ENCODE measurements at regions not wholly inside any gene's neighbourhood (a gene's known extent, or its start where the extent isn't known, plus 50 kb on each side); places are given as distances from the start of the nearest gene placed in this dataset.

GRCh38 chr2:228543117-228543516, 361.6 kb upstream of the SPHKAP start:
- no peaks in the 10 kb centered on the region for H3K36me3 ChIP-seq (replicated peaks in 1 of 2)
- intact Hi-C loops (cut with DNase I): no loop called here

GRCh38 chr2:228542277-228542676, 360.8 kb upstream of the SPHKAP start:
- intact Hi-C loops (cut with DNase I): no loop called here
- WGBS, 4 donors: 83 to 94% (median 87%) methylated on average over 4 of the region's 4 CpGs
- no peak overlapping the region for H3K27ac ChIP-seq
- H3K4me3 ChIP-seq: no peak overlapping the region
- H3K27me3 ChIP-seq: no peaks in the 10 kb centered on the region
- H3K9me3 ChIP-seq (replicated peaks in 1 of 3): no peaks in the 10 kb centered on the region
- H3K36me3 ChIP-seq (replicated peaks in 1 of 2): no peaks in the 10 kb centered on the region
- no peak for DNase-seq
- TF ChIP-seq CTCF (IDR thresholded peaks at IDR 0.05): no peak
- TF ChIP-seq POLR2A (IDR thresholded peaks at IDR 0.05): no peak
- peaks cover 18 to 26% of the 10 kb centered on the region in 2 donors for H3K4me1 ChIP-seq (replicated peaks in 1 of 2)

More at GRCh38 chr2:228543117-228543516, 361.6 kb upstream of the SPHKAP start:
- Histone ChIP-seq H3K27me3 (no peaks in the 10 kb centered on the region), H3K9me3 (replicated peaks in 1 of 3) (no peaks in the 10 kb centered on the region), H3K4me3 (no peak overlapping the region), H3K27ac (no peak overlapping the region), H3K4me1 (replicated peaks in 1 of 2) (peaks cover 18 to 26% of the 10 kb centered on the region in 2 donors)
- TF ChIP-seq POLR2A (IDR thresholded peaks at IDR 0.05) (no peak), CTCF (IDR thresholded peaks at IDR 0.05) (no peak)
- DNase-seq: no peak

GRCh38 chr2:228541789-228542188, 360.3 kb upstream of the SPHKAP start:
- intact Hi-C loops (cut with DNase I): no loop called here
- no peak for TF ChIP-seq POLR2A (IDR thresholded peaks at IDR 0.05)
- no peak for TF ChIP-seq CTCF (IDR thresholded peaks at IDR 0.05)
- Histone ChIP-seq H3K27me3 (no peaks in the 10 kb centered on the region), H3K27ac (no peak overlapping the region), H3K9me3 (replicated peaks in 1 of 3) (peaks cover 0 to under 1% (median 0%) of the 10 kb centered on the region in 3 donors), H3K4me3 (no peak overlapping the region), H3K4me1 (replicated peaks in 1 of 2) (peaks cover 18 to 26% of the 10 kb centered on the region in 2 donors), H3K36me3 (replicated peaks in 1 of 2) (no peaks in the 10 kb centered on the region)
- no peak for DNase-seq
- 86 to 94% (median 90%) methylated on average over 4 of the region's 4 CpGs for WGBS, 4 donors

GRCh38 chr2:228540976-228541375, 359.5 kb upstream of the SPHKAP start:
- no peak for TF ChIP-seq CTCF (IDR thresholded peaks at IDR 0.05)
- no peak for TF ChIP-seq POLR2A (IDR thresholded peaks at IDR 0.05)
- WGBS, 4 donors: 87 to 91% (median 88%) methylated on average over 3 of the region's 3 CpGs
- DNase-seq: no peak
- H3K9me3 ChIP-seq (replicated peaks in 1 of 3): peaks cover 0 to 8% (median 0%) of the 10 kb centered on the region in 3 donors
- intact Hi-C loops (cut with DNase I): no loop called here
- H3K36me3 ChIP-seq (replicated peaks in 1 of 2): no peaks in the 10 kb centered on the region
- peaks cover 18 to 24% of the 10 kb centered on the region in 2 donors for H3K4me1 ChIP-seq (replicated peaks in 1 of 2)
- no peak overlapping the region for H3K27ac ChIP-seq
- H3K27me3 ChIP-seq: no peaks in the 10 kb centered on the region
- H3K4me3 ChIP-seq: no peak overlapping the region
